SK-N-SH (cell line): ENCODE measurements at regions not wholly inside any gene's neighbourhood (a gene's known extent, or its start where the extent isn't known, plus 50 kb on each side); places are given as distances from the start of the nearest gene placed in this dataset.

Experiments used
- CTCF ChIA-PET: fragments of 300-600, 350-600 bp; formaldehyde crosslinking; extraction: SDS; loops from one replicate; lab custom pipeline; 2021; lab: Yijun Ruan, JAX
- POLR2A ChIA-PET: fragments of 350-600 bp; sonication (Branson Sonifier 250); formaldehyde crosslinking; extraction: SDS; loops from one replicate; lab custom pipeline; 2020; ENCODE audit warnings: antibody characterized with exemption, inconsistent platforms; lab: Yijun Ruan, JAX
- DNase-seq: peaks from one replicate; pipeline ENCODE4 v3.0.0; 2012
- H2AFZ ChIP-seq: fragments of 200-600 bp; sonication (generic); 2 replicates; pipeline ENCODE4 v1.8.1; 2016; ENCODE audit warnings: antibody characterized with exemption, mild to moderate bottlenecking, low read depth
- H3F3A ChIP-seq: fragments of 200-600 bp; sonication (generic); replicated peaks from 2 replicates; pipeline ENCODE3; 2016; ENCODE audit warnings: antibody characterized with exemption, mild to moderate bottlenecking; ENCODE audit not compliant: insufficient read depth
- H3K27ac ChIP-seq, 2 experiments: fragments of 200-500 bp in 1 of 2; fragments of 200-600 bp in 1 of 2; sonication (Bioruptor generic) in 1 of 2; sonication (generic), shearing (Covaris generic) in 1 of 2; 2 replicates each; pipeline versions ENCODE4 v1.5.1 to v1.6.1; 2014 to 2016; ENCODE audit warnings: low read depth in 2 of 2, inconsistent platforms in 1 of 2, low read length in 1 of 2, mild to moderate bottlenecking in 1 of 2, mixed read lengths in 1 of 2
- H3K27me3 ChIP-seq: fragments of 200-600 bp; sonication (generic), shearing (Covaris generic); 2 replicates; pipeline ENCODE4 v1.6.1; 2016; ENCODE audit warnings: mixed run types; ENCODE audit not compliant: insufficient read depth
- H3K36me3 ChIP-seq, 2 experiments: fragments of 200-500 bp in 1 of 2; fragments of 200-600 bp in 1 of 2; sonication (Bioruptor generic) in 1 of 2; sonication (generic) in 1 of 2; replicated peaks in 1 of 2; 2 replicates each; pipeline versions ENCODE3 to v1.5.1; 2014 to 2016; ENCODE audit warnings: low read length in 1 of 2, mild to moderate bottlenecking in 1 of 2; ENCODE audit not compliant: insufficient read depth in 2 of 2, control insufficient read depth in 1 of 2
- H3K4me1 ChIP-seq, 2 experiments: fragments of 200-500 bp in 1 of 2; fragments of 200-600 bp in 1 of 2; sonication (Bioruptor generic) in 1 of 2; sonication (generic), shearing (Covaris generic) in 1 of 2; 2 replicates each; pipeline versions ENCODE4 v1.5.1 to v1.6.1; 2014 to 2016; ENCODE audit warnings: low read depth in 1 of 2, low read length in 1 of 2, mixed run types in 1 of 2; ENCODE audit not compliant: insufficient read depth in 2 of 2, control insufficient read depth in 1 of 2
- H3K4me2 ChIP-seq: fragments of 200-600 bp; sonication (generic), shearing (Covaris generic); 2 replicates; pipeline ENCODE4 v1.6.1; 2017; ENCODE audit warnings: mixed run types
- H3K4me3 ChIP-seq, 2 experiments: fragments of 200-500 bp in 1 of 2; fragments of 200-600 bp in 1 of 2; sonication (Bioruptor generic) in 1 of 2; sonication (generic), shearing (Covaris generic) in 1 of 2; 2 replicates each; pipeline versions ENCODE4 v1.5.1 to v1.8.1; 2014 to 2016; ENCODE audit warnings: low read depth in 2 of 2, inconsistent platforms in 1 of 2, low read length in 1 of 2, mild to moderate bottlenecking in 1 of 2, mixed read lengths in 1 of 2, moderate library complexity in 1 of 2
- H3K79me2 ChIP-seq: fragments of 200-600 bp; sonication (generic); 2 replicates; pipeline ENCODE4 v1.8.1; 2017; ENCODE audit warnings: mild to moderate bottlenecking; ENCODE audit not compliant: insufficient read depth
- H3K9ac ChIP-seq: fragments of 200-600 bp; sonication (generic); 2 replicates; pipeline ENCODE4 v1.6.1; 2017; ENCODE audit warnings: mixed run types
- H3K9me2 ChIP-seq: fragments of 200-600 bp; sonication (generic); 2 replicates; pipeline ENCODE4 v1.6.1; 2017; ENCODE audit warnings: mixed run types
- H3K9me3 ChIP-seq: fragments of 200-600 bp; sonication (generic); 2 replicates; pipeline ENCODE4 v1.6.1; 2017; ENCODE audit warnings: mixed run types, mild to moderate bottlenecking, moderate library complexity
- H4K20me1 ChIP-seq: fragments of 200-600 bp; sonication (generic); 2 replicates; pipeline ENCODE4 v1.6.1; 2017; ENCODE audit warnings: mild to moderate bottlenecking, mixed run types; ENCODE audit not compliant: insufficient read depth
- ELF1 ChIP-seq: IDR thresholded peaks from 2 replicates; pipeline ENCODE4 v1.4.0; 2012
- FOSL2 ChIP-seq: IDR thresholded peaks from 2 replicates; pipeline ENCODE4 v1.4.0; 2012; ENCODE audit warnings: low read depth, mild to moderate bottlenecking, moderate library complexity, borderline replicate concordance
- GABPA ChIP-seq: IDR thresholded peaks from 2 replicates; pipeline ENCODE4 v1.4.0; 2012; ENCODE audit warnings: low read depth, mild to moderate bottlenecking
- MAX ChIP-seq: IDR thresholded peaks from 2 replicates; pipeline ENCODE4 v1.4.0; 2012; ENCODE audit warnings: low read depth
- MXI1 ChIP-seq: IDR thresholded peaks from 2 replicates; pipeline ENCODE4 v1.6.1; 2012; ENCODE audit warnings: mild to moderate bottlenecking, low read depth, low read length, improper control_type of control experiment
- POLR2AphosphoS5 ChIP-seq: IDR thresholded peaks from 2 replicates; pipeline ENCODE4 v1.6.1; 2012; ENCODE audit warnings: low read depth, low read length
- REST ChIP-seq: IDR thresholded peaks from 2 replicates; pipeline ENCODE4 v1.6.1; 2012; ENCODE audit warnings: mild to moderate bottlenecking, low read depth, low read length, moderate library complexity
- SIN3A ChIP-seq: IDR thresholded peaks from 2 replicates; pipeline ENCODE4 v1.6.1; 2012; ENCODE audit warnings: low read depth, mild to moderate bottlenecking, low read length, moderate library complexity, borderline replicate concordance
- WGBS: methylation state at CpG from one replicate; pipeline ENCODE4 v1.1.6; 2017; ENCODE audit warnings: low lambda C conversion rate; 5-methylcytosine and 5-hydroxymethylcytosine counted together

DNA sequence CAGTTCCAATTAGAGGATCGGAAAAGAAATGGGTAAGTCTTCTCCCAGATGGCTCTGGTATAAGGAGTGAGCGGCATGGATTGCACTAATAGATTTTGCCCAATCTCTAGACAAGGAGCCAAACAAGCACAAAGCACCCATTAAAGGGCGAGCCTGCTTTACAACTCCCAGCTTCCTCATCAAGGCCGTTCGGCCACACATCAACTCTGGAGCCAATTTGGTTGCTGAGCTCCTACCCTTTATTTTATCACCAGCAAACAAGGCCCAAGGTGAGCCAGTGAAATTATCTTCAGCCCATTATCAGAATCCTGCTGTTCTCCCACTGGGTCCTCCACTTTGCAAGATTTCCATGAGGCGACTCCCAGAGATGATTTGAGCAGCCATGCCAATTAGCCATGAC, 292.2 kb upstream of the NPVF start:
- Histone ChIP-seq H3K27ac (no peak overlapping the region), H3K9ac (no peak overlapping the region), H3K27me3 (no peaks in the 10 kb centered on the region), H3F3A (no peaks in the 10 kb centered on the region), H3K4me3 (no peak overlapping the region), H3K79me2 (no peaks in the 10 kb centered on the region), H4K20me1 (no peaks in the 10 kb centered on the region), H3K36me3 (no peaks in the 10 kb centered on the region), H3K4me2 (no peak overlapping the region), H3K9me2 (peaks cover 5% of the 10 kb centered on the region; the same call in 1 of the 2 replicates), H2AFZ (no peak overlapping the region), H3K4me1 (no peaks in the 10 kb centered on the region; a peak in 1 of 4 replicates), H3K9me3 (peaks cover 7% of the 10 kb centered on the region; the same call in 1 of the 2 replicates)
- ChIA-PET POLR2A (interaction anchor here (0.7 kb wide), 1 partner anchor 9 kb away, joined by 3 read pairs; no protein-coding TSS in a partner anchor), CTCF (interaction anchor here (0.6 to 3.5 kb wide), 5 partner anchors 11 to 261 kb away, joined by 3 to 13 read pairs (median 3); no protein-coding TSS in a partner anchor)
- whole genome bisulfite sequencing = 29% methylated on average over 6 of the region's 6 CpGs
- DNase-seq = no peak
- TF ChIP-seq SIN3A (no peak), ELF1 (no peak), FOSL2 (no peak), POLR2AphosphoS5 (no peak)

DNA sequence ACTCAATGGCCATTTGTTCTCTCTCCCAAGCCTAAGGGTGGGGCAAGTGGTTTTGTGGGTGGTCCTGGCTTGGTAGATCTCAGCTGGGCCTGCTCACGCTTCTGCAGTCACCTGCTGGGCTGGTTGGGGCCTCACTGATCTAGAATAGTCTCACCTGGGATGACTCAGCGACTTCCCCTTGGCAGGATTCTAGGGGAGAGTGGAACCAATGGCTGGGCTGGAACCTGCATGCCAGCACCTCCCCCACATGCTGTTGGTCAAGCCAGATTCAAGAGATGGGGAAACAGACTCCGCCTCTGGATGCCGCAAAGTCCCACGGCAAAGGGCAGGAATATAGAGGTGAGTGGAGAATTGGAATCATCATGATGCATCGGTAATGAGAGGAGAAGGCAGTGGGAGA, 292.9 kb upstream of the NPVF start:
- WGBS = 31% methylated on average over 6 of the region's 6 CpGs
- Histone ChIP-seq H3K79me2 (no peaks in the 10 kb centered on the region), H2AFZ (no peak overlapping the region), H3F3A (no peaks in the 10 kb centered on the region), H3K27ac (no peak overlapping the region), H3K36me3 (no peaks in the 10 kb centered on the region), H3K9me3 (peaks cover 3% of the 10 kb centered on the region; the same call in 1 of the 2 replicates), H3K9me2 (peaks cover 3% of the 10 kb centered on the region; the same call in 1 of the 2 replicates), H3K9ac (no peak overlapping the region), H3K4me2 (no peak overlapping the region), H3K27me3 (no peaks in the 10 kb centered on the region), H3K4me1 (no peaks in the 10 kb centered on the region; a peak in 1 of 4 replicates), H4K20me1 (no peaks in the 10 kb centered on the region), H3K4me3 (no peak overlapping the region)
- TF ChIP-seq FOSL2 (no peak), MAX (no peak), MXI1 (no peak), REST (no peak), GABPA (no peak)
- DNase-seq = no peak
- ChIA-PET POLR2A (no interaction called here), CTCF (interaction anchor here (1.0 to 3.5 kb wide), 3 partner anchors 18 to 132 kb away, joined by 3 to 13 read pairs (median 4); no protein-coding TSS in a partner anchor)
